CD8-positive, alpha-beta memory T cell (primary cell): ENCODE measurements at regions not wholly inside any gene's neighbourhood (a gene's known extent, or its start where the extent isn't known, plus 50 kb on each side); places are given as distances from the start of the nearest gene placed in this dataset.

ENCODE experiments used
- CTCF ChIA-PET: fragments of 350-600 bp; sonication (Branson Sonifier 250); formaldehyde crosslinking; loops from one replicate; lab custom pipeline; 2021; ENCODE audit warnings: antibody characterized with exemption; lab: Charles Lee
- POLR2A ChIA-PET: fragments of 350-600 bp; sonication (Branson Sonifier 250); formaldehyde crosslinking; loops from one replicate; lab custom pipeline; 2021; ENCODE audit warnings: antibody characterized with exemption; lab: Charles Lee
- DNase-seq, 5 donors: peaks; one replicate each; pipeline versions ENCODE4 v3.0.0 to v3.0.0-alpha.2; 2020 to 2022; ENCODE audit warnings: mixed read lengths in 1 of 5
- H3K27ac ChIP-seq: one replicate; pipeline ENCODE4 v1.7.0; 2013; ENCODE audit warnings: low read depth, mild to moderate bottlenecking, low read length, moderate library complexity
- H3K27me3 ChIP-seq: 2 replicates; pipeline ENCODE4 v1.7.0; 2013; ENCODE audit warnings: low read length, mild to moderate bottlenecking; ENCODE audit not compliant: insufficient read depth, poor library complexity, severe bottlenecking
- H3K36me3 ChIP-seq: 2 replicates; pipeline ENCODE4 v1.7.0; 2013; ENCODE audit warnings: mild to moderate bottlenecking, low read length, moderate library complexity; ENCODE audit not compliant: insufficient read depth
- H3K4me1 ChIP-seq: 2 replicates; pipeline ENCODE4 v1.7.0; 2013; ENCODE audit warnings: mild to moderate bottlenecking, low read length, moderate library complexity; ENCODE audit not compliant: insufficient read depth
- H3K4me3 ChIP-seq: 2 replicates; pipeline ENCODE4 v1.7.0; 2013; ENCODE audit warnings: mild to moderate bottlenecking, low read length
- H3K9me3 ChIP-seq: 2 replicates; pipeline ENCODE4 v1.7.0; 2013; ENCODE audit warnings: mild to moderate bottlenecking, low read length
- H3K27ac Mint-ChIP-seq, 8 donors: one replicate each; pipeline ENCODE4 v1.8.0; 2020 to 2021; ENCODE audit warnings: mixed read lengths in 8 of 8, mild to moderate bottlenecking in 6 of 8, inconsistent platforms in 3 of 8, moderate library complexity in 3 of 8
- H3K27me3 Mint-ChIP-seq, 2 donors: one replicate each; pipeline ENCODE4 v1.8.0; 2020 to 2021; ENCODE audit warnings: mixed read lengths in 2 of 2, mild to moderate bottlenecking in 1 of 2, moderate library complexity in 1 of 2
- H3K36me3 Mint-ChIP-seq, 3 donors: one replicate each; pipeline ENCODE4 v1.8.0; 2020 to 2021; ENCODE audit warnings: mixed read lengths in 3 of 3, inconsistent platforms in 1 of 3, mild to moderate bottlenecking in 1 of 3
- H3K4me1 Mint-ChIP-seq, 3 donors: one replicate each; pipeline ENCODE4 v1.8.0; 2020 to 2021; ENCODE audit warnings: mixed read lengths in 3 of 3, inconsistent platforms in 1 of 3, mild to moderate bottlenecking in 1 of 3
- H3K4me3 Mint-ChIP-seq, 7 donors: one replicate each; pipeline ENCODE4 v1.8.0; 2020 to 2021; ENCODE audit warnings: mixed read lengths in 7 of 7, mild to moderate bottlenecking in 6 of 7, moderate library complexity in 4 of 7, inconsistent platforms in 2 of 7
- H3K9me3 Mint-ChIP-seq, 5 donors: one replicate each; pipeline ENCODE4 v1.8.0; 2020 to 2022; ENCODE audit warnings: mixed read lengths in 5 of 5, mild to moderate bottlenecking in 3 of 5, moderate library complexity in 2 of 5, inconsistent platforms in 1 of 5

DNA sequence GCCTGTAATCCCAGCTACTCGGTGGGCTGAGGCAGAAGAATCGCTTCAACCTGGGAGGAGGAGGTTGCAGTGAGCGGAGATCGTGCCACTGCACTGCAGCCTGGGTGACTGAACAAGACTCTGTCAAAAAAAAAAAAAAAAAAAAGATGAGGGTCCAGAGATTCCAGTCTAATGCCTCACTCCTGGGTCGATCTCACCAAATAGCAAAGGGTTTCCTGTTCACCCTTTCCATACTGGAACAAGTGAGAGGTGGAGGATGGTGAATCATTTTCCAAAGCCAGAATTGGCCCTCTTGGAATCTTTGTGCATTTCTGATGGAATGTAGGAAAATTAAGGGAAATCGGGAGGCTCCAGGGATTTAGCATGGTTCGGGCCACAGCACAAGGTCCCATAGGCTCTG, 58.1 kb upstream of the ZNF648 start:
- H3K36me3 Mint-ChIP-seq: no peaks in the 10 kb centered on the region
- CTCF ChIA-PET: no interaction called here
- H3K4me1 ChIP-seq: no peaks in the 10 kb centered on the region
- H3K36me3 ChIP-seq: no peaks in the 10 kb centered on the region
- H3K27me3 Mint-ChIP-seq: peaks cover 8 to 36% of the 10 kb centered on the region in 2 donors
- no peaks in the 10 kb centered on the region for H3K4me1 Mint-ChIP-seq
- no peak for DNase-seq
- POLR2A ChIA-PET: no interaction called here
- no peak overlapping the region for H3K4me3 ChIP-seq
- no peak overlapping the region for H3K27ac ChIP-seq
- no peaks in the 10 kb centered on the region for H3K9me3 ChIP-seq
- H3K4me3 Mint-ChIP-seq: no peak overlapping the region
- H3K9me3 Mint-ChIP-seq: no peaks in the 10 kb centered on the region
- H3K27ac Mint-ChIP-seq: no peak overlapping the region
- no peaks in the 10 kb centered on the region for H3K27me3 ChIP-seq

DNA sequence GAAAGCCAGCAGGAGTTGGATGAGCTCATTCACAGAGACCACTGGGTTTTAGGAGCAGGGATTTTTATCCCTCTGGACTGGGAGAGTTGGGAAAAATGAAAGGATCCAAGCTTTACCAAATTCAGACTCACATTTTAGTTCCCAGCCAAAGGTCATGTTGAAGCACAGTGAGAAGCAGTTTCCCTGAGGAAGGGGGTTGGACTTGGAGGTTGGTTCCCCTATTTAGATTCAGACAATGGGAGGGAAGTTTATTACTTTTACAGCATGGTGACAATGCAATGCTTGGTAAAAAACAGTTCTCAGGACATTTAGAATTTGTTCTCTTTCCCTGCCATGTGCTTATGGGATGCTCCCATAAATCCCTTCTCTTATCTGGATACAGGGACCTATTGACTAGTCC, 57.3 kb upstream of the ZNF648 start:
- Mint-ChIP-seq H3K4me3 (no peak overlapping the region), H3K27me3 (peaks cover 14 to 37% of the 10 kb centered on the region in 2 donors), H3K9me3 (no peaks in the 10 kb centered on the region), H3K27ac (no peak overlapping the region), H3K36me3 (no peaks in the 10 kb centered on the region), H3K4me1 (no peaks in the 10 kb centered on the region)
- Histone ChIP-seq H3K36me3 (no peaks in the 10 kb centered on the region), H3K4me1 (no peaks in the 10 kb centered on the region), H3K9me3 (no peaks in the 10 kb centered on the region), H3K27me3 (no peaks in the 10 kb centered on the region), H3K4me3 (no peak overlapping the region), H3K27ac (no peak overlapping the region)
- DNase-seq: no peak
- CTCF ChIA-PET: no interaction called here
- POLR2A ChIA-PET: no interaction called here

GRCh38 chr1:182114627-182115023, 53.1 kb upstream of the ZNF648 start:
- ChIA-PET POLR2A (no interaction called here), CTCF (no interaction called here)
- Mint-ChIP-seq H3K4me1 (no peaks in the 10 kb centered on the region), H3K27me3 (peaks cover 24 to 52% of the 10 kb centered on the region in 2 donors), H3K27ac (no peak overlapping the region), H3K36me3 (no peaks in the 10 kb centered on the region), H3K4me3 (no peak overlapping the region), H3K9me3 (no peaks in the 10 kb centered on the region)
- no peak overlapping the region for H3K4me3 ChIP-seq
- H3K27ac ChIP-seq: no peak overlapping the region
- H3K36me3 ChIP-seq: no peaks in the 10 kb centered on the region
- H3K9me3 ChIP-seq: no peaks in the 10 kb centered on the region
- H3K4me1 ChIP-seq: no peaks in the 10 kb centered on the region
- H3K27me3 ChIP-seq: no peaks in the 10 kb centered on the region
- no peak for DNase-seq

GRCh38 chr1:182113879-182114626, 52.5 kb upstream of the ZNF648 start:
- ChIA-PET CTCF (no interaction called here), POLR2A (no interaction called here)
- no peak for DNase-seq
- Mint-ChIP-seq H3K4me3 (no peak overlapping the region), H3K36me3 (no peaks in the 10 kb centered on the region), H3K4me1 (no peaks in the 10 kb centered on the region), H3K27ac (no peak overlapping the region), H3K9me3 (no peaks in the 10 kb centered on the region), H3K27me3 (peaks cover 22 to 54% of the 10 kb centered on the region in 2 donors)
- no peaks in the 10 kb centered on the region for H3K27me3 ChIP-seq
- H3K4me3 ChIP-seq: no peak overlapping the region
- no peak overlapping the region for H3K27ac ChIP-seq
- no peaks in the 10 kb centered on the region for H3K9me3 ChIP-seq
- no peaks in the 10 kb centered on the region for H3K36me3 ChIP-seq
- no peaks in the 10 kb centered on the region for H3K4me1 ChIP-seq

DNA sequence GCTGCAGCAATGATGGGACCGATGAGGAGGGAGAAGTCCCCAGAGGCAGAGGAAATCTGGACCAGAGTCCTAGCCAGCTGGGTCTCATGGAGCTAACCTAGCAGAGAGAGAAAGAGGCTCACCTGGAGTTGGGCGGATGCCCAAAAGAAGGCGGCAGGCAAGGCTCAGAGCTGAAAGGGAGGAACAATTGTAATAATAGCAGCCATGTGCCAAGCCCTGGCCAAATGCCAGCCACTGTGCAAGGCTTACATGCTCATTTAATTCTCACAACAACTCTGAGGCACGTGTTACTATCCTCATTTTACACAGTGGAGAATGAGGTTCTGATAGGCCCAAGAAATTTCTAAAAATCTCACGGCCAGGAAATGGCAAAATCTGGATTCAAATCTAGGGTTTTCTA, 50.0 kb upstream of the ZNF648 start:
- H3K9me3 Mint-ChIP-seq: peaks cover 0 to 8% (median 0%) of the 10 kb centered on the region in 5 donors
- H3K27me3 ChIP-seq: no peaks in the 10 kb centered on the region
- no peaks in the 10 kb centered on the region for H3K36me3 Mint-ChIP-seq
- ChIA-PET CTCF (no interaction called here), POLR2A (interaction anchor here (0.5 kb wide), 1 partner anchor 552 kb away, joined by 3 read pairs; no protein-coding TSS in a partner anchor)
- H3K9me3 ChIP-seq: no peaks in the 10 kb centered on the region
- H3K4me1 Mint-ChIP-seq: no peaks in the 10 kb centered on the region
- DNase-seq: no peak
- H3K27ac ChIP-seq: no peak overlapping the region
- H3K27ac Mint-ChIP-seq: no peak overlapping the region
- no peaks in the 10 kb centered on the region for H3K36me3 ChIP-seq
- peaks cover 26 to 58% of the 10 kb centered on the region in 2 donors for H3K27me3 Mint-ChIP-seq
- H3K4me1 ChIP-seq: no peaks in the 10 kb centered on the region
- no peak overlapping the region for H3K4me3 Mint-ChIP-seq
- no peak overlapping the region for H3K4me3 ChIP-seq
